HK-2 (cell line): ENCODE measurements at regions not wholly inside any gene's neighbourhood (a gene's known extent, or its start where the extent isn't known, plus 50 kb on each side); places are given as distances from the start of the nearest gene placed in this dataset.

Experiments used
- DNase-seq: peaks from one replicate; pipeline ENCODE4 v3.0.0-alpha.2; 2018; ENCODE audit not compliant: unreplicated experiment

DNA sequence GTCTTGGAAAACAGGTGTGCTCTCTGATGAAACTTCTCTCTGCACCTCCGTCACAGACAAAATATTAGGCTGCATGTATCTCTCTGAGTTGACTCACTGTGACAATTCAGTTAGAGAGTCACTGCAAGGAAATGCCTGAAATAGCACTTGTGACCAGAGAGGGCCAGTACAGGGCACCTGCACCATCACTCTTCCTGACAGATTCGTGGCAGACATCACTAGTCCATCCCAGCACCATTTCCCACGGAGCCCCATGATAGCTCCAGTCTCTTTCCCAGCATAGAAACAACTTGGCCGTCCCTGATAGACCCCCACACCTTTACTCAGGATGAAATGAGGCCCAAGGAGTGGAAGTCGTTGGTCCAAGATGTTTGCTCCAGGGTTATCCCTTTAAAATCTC is 73.3 kb upstream of the ISX start:
- no peak for DNase-seq

DNA sequence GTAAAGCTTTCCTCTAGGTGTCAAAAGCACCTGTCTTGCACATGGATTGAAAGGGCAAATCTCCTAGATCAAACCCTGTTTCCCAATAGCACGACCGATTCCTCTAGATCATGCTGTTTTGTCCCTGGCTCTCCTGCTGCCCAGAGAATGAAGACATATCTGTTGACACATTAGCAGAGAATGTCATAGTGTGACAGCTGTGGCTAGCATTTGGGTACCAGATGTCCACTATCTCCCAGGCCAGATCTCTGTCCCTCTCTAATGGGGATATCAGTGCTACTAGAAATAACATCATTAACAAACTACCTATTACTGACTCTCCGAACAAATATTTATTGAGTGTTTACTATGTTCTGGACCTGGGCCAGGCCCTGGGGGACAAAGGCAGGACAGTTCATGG is 72.4 kb upstream of the ISX start:
- DNase-seq = no peak

DNA sequence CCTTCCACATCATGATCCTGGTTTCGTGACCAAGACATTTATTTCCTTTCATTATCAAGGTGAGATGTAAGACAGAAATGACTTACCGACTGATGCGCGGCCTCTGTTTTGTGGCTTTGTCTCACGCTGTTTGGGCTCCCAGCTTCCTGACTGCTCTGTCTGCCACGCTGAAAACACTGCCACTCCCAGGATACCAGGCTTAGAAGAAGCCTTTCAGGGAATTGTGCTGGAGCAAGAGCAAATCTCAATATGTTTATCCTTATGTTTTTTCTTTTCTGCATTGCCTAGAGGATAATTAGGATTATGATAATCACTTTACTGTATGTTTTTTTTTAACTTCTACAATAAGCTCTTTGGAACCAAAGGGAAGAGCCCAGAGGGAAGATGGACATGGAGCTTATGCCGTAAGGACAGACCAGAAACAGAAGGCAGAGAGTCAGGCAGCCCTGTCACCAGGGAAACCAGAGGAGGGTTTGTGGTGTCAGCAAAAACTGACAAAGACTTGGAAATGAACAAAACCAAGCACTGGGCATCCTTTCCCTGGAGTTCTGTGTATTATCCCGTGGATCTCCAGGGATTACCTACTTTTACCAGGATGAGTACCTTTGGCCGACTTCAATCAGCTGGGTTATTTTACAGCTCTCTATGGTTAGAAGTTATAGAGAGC is 68.2 kb upstream of the ISX start:
- DNase-seq = no peak

DNA sequence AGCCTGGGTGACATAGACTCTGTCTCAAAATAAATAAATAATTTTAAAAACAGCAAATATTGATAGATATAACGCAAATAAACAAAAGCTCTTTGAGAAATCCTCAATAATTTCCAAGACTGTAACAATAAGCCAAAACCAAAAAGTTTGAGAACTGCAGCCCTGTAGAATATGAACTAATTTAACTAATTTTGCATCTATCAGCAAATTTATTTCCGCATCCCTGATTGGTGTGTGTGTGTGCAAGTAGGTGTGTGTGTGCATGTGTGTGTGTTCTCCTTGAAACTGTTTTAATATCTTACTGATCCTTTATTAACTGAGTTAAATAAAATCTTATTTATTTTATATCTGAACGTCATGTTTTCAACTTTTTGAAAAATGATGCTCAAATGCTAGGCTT is 67.0 kb upstream of the ISX start:
- DNase-seq = no peak

DNA sequence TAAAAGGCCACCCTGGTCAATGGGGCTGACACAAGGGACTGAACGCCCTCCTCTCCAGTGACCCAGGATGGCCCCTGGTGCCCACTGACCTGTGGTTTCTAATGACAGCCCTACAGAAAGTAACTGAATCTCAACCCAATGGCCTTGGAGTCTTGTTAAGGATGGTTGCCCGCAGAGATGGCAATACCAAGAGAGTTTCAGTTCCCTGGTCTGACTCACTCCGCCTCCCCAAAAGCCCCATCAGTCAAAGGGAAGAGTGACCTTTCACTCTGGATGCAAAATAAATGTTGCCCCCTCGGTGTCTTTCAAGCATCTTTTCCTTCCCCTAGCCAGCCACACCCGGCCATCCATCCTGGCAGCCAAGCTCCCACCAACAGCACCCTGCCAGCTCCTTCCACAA is 57.7 kb upstream of the ISX start:
- DNase-seq = no peak

DNA sequence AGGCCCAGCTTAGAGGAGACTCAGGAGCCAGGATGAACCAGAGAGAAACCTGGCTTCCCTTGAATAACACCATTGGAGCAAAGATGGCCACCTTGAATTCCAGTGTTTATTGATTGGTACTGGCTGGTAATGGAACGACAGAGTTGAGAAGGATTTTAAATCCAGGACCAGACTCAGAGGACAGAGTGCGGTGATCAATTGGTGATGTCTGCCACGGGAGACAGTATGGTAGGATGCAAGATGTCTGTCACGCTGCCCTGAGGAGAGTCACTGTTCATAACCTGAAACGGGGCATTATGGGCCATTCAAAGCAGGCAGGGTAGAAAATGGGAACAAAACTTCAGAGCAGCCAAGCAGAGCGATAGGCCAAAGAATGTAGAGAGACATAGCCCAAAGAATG is 55.4 kb upstream of the ISX start:
- no peak for DNase-seq

DNA sequence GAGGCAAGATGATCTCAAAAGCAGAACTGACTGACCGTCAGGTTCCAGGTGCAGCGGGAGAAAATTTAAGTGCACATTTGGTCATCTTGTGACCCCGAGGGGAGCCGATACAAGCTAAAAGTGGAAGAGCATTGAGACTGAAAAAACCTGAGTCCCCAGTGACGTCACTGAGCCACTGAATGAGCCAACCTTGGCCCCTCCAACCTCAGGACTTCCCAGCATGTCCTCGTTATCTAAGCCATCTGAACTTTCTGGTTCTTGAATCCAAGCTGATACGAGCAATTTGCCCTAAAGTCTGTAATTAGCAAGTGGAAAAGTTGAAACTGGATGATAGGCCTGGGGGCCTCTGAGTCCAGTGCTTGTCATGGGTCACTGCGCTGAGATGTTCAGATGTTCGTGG is 51.1 kb upstream of the ISX start:
- DNase-seq = no peak
